HG03442 (cell line): ENCODE measurements at regions not wholly inside any gene's neighbourhood (a gene's known extent, or its start where the extent isn't known, plus 50 kb on each side); places are given as distances from the start of the nearest gene placed in this dataset.
"Not testable (repeated sequence)": the region's sequence is repeated elsewhere in the genome, so short reads cannot be mapped to it uniquely, and the experiment has no call there.

ENCODE experiments used
- ATAC-seq: cut with Tn5 transposase; IDR thresholded peaks from one replicate; pipeline ENCODE4 v1.9.1; 2021; ENCODE audit warnings: mild to moderate bottlenecking, moderate library complexity; ENCODE audit not compliant: unreplicated experiment

DNA sequence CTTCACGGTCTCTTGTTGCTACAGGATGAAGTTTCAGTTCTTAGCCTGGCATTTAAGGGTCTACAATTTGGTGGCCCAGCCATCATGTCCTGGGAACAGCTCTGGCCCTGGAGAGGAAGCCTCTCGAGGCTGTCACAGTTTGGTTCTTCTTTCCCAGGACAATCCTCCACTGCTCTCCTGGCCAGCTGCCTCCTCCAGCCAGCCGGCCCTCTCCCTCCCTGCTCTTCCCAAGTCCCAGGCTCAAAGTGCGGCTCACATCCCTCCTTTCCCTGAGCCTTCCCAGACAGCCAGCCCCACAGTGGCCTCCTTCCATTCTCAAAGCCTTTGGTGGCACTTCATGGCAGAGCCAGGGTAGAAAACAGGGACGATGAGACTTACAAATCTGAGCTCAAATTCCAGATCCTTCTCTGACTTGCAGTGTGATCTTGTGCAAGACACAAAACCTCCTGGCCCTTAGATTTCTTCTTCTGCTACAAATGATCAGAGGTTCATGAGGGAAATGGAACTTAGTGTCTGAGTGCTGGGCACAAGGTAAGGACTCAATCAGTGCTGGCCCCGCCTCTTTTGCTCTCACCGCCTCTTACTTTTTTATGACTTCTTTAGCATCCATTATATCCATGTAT is 223.8 kb upstream of the ECI2 start:
- ATAC-seq, result no peak

DNA sequence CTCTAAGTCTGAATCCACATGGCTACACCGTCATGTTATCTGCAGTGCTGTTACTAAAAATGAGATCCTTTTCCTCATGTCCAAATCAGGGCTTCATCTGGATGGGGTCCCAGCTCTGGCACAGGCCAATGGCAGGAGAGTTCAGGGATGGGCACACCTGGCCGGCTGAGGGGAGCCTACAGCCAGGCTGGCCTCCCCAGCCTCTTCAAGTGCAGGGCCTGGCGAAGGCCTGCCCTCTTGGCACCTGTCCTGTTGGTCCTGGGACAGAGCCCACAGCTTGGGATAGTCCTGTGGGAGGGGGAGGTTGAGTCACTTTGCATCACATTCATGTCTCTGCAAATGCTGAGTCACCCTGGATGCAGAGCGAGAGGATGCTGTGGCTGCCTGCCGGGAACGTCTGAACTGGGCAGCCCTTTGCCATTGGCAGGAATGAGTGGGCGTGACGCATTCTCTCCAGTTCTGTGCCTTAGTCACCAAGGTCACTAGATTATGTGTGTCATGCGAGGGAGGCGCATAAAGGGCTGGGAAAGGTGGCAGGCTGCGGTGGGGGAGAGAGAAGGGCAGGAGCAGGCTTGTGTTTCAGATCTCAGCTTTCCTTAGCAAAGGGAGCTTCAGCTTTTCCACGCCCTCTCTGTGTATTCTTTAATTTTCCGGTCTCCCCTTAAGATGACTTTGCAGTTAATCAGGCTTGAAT is 223.2 kb upstream of the ECI2 start:
- no peak for ATAC-seq

- not testable (repeated sequence) for ATAC-seq
Observed at GRCh38 chr6:4357660-4358152, 222.3 kb upstream of the ECI2 start.

DNA sequence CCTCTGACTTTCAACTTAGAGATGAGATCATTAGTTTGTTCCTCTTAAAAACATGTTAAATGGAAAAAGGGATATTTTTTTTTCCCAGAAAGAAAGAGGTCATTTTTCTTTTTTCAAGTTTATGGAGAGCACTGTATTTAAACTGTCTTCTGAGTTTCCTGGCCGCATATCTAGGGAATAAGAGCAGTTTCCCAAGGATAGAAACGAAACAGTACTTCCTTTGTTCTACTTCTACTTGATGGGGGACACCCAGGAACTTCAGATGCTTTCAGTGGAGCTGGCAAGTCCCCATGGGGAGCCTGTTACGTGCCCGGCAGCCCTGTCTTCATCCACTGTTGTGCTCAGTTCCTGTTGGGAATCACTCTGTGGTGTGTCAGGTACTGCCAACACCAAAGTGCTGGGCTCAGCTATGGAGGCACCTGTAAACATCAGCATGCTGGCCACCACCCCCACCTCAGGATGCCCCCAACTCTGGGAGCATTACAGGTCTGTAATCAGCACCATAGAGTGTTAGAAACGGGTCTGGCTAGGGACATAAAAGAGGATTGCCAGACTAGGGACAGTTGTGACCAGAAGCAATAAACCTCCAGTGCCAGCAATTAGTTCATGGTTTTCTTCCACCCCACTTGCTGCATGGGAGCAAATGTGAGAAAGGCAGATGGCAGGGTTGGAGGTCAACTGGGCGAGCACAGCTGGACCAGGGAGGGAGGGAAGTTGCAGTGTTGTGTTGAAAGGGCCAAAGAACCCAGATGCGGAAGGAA is 221.7 kb upstream of the ECI2 start:
- no peak for ATAC-seq

- ATAC-seq, result no peak
Observed at GRCh38 chr6:4355241-4355640, 219.9 kb upstream of the ECI2 start.

DNA sequence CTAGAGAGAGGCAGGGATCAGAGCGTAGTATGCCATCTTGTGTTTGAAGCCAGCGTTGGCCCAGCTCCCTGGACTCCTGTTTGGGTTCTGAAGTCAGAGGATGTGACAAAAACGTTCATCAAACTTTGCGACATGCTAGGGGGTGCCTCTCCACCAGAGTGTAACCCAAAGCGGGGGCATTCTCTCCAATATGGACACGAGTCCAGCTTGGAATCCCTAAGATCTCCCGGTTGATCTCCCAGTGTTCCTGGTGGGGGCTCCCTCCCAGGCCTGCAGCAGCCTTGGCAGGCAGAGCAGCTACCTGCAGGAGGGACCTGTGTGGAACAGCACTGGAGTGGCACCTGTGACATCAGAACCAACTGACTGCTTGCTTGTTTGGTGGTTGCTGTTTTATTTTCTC is 218.8 kb upstream of the ECI2 start:
- ATAC-seq, result no peak

GRCh38 chr6:4352731-4353130 is 217.4 kb upstream of the ECI2 start:
- ATAC-seq, result no peak

GRCh38 chr6:4352322-4352669 is 216.9 kb upstream of the ECI2 start:
- ATAC-seq, result no peak

DNA sequence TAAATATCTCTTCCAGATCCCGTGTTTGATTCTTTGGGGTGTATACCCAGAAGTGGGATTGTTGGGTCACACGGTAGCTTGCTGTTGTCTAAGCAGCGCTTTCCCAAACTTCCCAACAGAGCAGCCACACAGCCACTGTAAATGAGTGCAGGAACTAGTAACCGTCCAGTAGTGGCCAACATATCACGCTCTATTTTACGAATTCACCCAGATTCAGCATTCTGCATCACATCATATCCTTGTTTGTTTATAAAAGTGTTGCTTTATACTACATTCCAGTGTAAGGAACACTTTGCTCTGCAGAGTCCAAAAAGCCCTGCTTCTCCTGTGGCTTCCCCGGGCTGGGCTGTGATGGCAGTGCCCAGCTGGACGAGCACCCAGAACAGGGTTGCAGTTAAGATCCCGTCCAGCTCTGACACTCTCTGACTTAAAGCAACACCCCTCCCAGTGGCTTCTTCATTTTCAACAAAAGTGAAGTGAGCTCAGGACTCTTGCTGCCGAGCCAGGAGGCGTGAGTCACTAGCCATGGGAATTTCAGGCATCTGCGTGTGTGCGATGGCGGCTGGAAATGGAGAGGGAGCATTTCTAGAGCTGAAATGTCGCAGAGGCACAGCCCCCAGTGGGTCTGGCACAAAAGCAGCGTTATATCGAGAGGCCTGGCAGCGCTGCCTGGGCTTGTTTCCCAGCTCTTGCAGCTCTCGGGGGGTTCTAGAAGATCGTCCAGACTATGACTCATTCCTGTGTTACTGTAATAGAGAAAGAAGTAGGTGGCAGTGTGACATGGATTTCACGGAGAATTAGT is 216.3 kb upstream of the ECI2 start:
- no peak for ATAC-seq

- ATAC-seq, result no peak
Observed at GRCh38 chr6:4350567-4351519, 215.5 kb upstream of the ECI2 start.

- ATAC-seq, result no peak
Observed at GRCh38 chr6:4349931-4350330, 214.6 kb upstream of the ECI2 start.

- ATAC-seq, result no peak
Observed at GRCh38 chr6:4349323-4349722, 213.9 kb upstream of the ECI2 start.

DNA sequence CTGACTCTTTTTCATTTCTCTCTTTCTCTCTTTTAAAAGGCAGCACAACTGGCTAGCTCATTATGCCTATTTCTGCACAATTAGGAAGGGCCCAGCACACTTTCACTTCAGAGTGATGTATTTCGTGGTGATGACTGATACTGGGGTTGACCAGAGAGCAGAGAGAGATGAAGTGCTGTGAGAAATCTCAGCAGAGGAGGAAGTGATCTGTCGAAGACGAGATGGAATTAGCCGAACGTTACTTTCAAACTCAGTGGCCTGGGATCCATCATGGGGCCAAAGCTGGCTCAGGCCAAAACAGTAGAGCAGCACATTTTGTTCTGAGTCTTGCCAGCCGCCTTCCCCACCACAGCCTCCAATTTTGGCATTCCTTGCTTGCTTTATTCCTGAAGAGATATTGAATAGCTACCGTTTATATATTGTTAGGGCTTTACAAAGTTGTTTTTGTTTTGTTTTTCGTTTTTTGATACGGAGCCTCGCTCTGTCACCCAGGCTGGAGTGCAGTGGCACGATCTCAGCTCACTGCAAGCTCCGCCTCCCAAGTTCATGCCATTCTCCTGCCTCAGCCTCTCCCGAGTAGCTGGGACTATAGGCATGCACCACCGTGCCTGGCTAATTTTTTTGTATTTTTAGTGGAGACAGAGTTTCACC is 213.2 kb upstream of the ECI2 start:
- peak; percentile 87 for ATAC-seq

- peak; percentile 10 for ATAC-seq
Observed at GRCh38 chr6:4347877-4348276, 212.5 kb upstream of the ECI2 start.

GRCh38 chr6:4346659-4347333 is 211.4 kb upstream of the ECI2 start:
- no peak for ATAC-seq

DNA sequence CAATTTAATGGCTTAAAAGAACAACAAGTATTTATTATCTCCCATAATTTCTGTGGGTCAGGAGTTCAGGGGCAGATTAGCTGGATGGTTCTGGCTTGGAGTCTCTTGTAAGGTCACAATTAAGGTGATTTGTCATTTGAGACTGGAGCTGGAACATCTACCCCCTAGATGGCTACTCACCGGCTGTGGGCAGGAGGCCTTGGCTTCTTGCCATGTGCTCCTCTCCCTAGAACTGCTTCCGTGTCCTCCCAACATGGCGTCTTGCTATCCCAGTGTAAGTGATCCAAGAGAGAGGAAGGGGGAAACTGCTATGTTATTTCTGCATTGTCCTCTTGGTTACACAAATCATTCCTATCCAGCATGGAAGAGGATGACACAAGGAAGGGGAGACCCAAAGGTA is 210.2 kb upstream of the ECI2 start:
- no peak for ATAC-seq

DNA sequence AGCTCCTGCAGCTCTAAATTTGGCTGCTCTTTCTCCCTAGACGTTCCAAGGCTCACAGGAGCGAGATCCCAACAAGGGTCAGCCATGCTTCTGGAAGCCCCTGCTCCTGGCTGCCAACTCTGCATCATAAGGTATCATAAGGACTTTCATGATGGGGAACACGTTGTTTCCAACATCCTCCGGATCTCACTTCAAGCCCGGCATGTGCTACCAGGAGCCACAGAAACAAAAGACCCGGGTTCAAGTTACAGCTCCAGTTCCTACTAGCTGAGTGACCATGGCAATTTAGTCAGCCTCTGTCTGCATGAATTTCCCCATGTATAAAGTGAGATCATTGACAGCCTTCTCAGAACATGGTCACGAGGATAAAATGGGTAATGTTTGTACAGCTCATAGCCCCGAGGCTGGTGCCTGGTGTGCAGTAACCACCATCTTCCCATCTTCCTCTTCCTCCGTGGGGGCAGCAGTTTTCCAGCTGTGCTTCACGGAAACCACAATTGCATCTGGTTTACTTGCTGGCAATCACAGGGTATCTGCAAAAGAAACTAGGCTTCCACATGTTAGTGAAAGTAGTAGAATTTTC is 209.0 kb upstream of the ECI2 start:
- ATAC-seq, result no peak

DNA sequence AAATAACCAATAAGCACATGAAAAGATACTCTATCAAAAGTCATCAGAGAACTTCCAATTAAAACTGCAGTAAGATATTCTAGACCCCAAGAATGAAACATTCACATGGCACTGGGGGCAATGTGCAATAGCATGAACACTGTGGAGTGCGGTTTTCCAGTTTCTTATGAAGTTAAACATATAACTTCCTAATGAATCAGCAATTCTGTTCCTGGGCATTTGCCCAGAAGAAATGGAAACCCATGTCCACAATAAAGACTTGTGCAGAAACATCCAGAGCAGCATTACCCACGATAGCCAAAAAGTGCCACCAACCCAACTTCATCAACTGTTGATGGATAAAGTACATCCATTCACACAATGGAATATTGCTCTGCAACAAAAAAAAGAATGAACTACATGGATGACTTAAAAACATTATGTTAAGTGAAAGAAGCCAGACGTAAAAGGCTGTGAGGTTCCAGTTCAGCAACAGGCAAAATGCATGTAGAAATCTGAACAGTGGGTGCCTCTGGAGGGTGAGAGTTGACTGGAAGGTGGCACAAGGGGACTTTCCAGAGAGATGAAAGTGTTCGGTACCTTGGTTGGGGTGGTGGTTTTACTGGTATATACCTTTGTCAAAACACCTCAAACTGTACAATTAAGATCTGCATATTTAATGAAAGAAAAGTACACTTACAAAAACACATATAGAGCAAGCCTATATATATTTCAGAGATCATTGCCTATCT is 207.2 kb upstream of the ECI2 start:
- ATAC-seq, result no peak
